ENCODE measurements at regions not wholly inside any gene's neighbourhood (a gene's known extent, or its start where the extent isn't known, plus 50 kb on each side); places are given as distances from the start of the nearest gene placed in this dataset.

DNA sequence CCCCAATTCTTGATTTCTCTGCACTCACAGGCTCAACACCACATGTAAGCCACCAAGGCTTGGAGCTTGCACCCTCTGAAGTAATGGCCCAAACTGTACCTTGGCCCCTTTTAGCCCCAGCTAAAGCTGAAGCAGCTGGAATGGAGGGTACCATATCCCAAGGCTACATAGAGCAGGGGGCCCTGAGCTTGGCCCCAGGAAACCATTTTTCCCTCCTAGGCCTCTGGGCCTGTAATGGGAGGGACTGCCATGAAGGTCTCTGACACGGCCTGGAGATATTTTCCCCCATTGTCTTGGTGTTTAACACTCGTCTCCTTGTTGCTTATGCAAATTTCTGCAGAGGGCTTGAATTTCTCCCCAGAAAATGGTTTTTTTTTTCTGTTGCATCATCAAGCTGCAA lies 69.7 kb downstream of the SKA1 start:
- Histone ChIP-seq H3K4me3 (no peak overlapping the region), H4K20me1 (ENCODE audit: insufficient read depth) (no peaks in the 10 kb centered on the region), H3K27ac (no peak overlapping the region), H3F3A (ENCODE audit: insufficient read depth) (no peaks in the 10 kb centered on the region), H2AFZ (no peak overlapping the region), H3K4me1 (ENCODE audit: insufficient read depth) (no peaks in the 10 kb centered on the region), H3K27me3 (replicated peaks; ENCODE audit: insufficient read depth) (no peaks in the 10 kb centered on the region), H3K36me3 (ENCODE audit: low read depth) (no peaks in the 10 kb centered on the region), H3K9ac (no peak overlapping the region), H3K4me2 (ENCODE audit: unreplicated experiment) (no peak overlapping the region), H3K79me2 (ENCODE audit: insufficient read depth) (no peaks in the 10 kb centered on the region), H3K9me3 (ENCODE audit: low read depth) (no peaks in the 10 kb centered on the region), H3K9me2 (ENCODE audit: insufficient read depth) (no peaks in the 10 kb centered on the region)
- no peak for DNase-seq
- TF ChIP-seq EZH2 (IDR thresholded peaks at IDR 0.05; ENCODE audit: insufficient read depth, poor library complexity, severe bottlenecking) (no peak), EZH2phosphoT487 (IDR thresholded peaks at IDR 0.05; ENCODE audit: insufficient read depth, low read depth) (no peak)
- in situ Hi-C loops (cut with MboI) = no loop called here
- WGBS, 2 experiments (ENCODE audit: low coverage in 1 of 2, low lambda C conversion rate in 2 of 2, missing lambda C conversion rate in 2 of 2) = 14 to 19% methylated on average over 2 of the region's 2 CpGs

DNA sequence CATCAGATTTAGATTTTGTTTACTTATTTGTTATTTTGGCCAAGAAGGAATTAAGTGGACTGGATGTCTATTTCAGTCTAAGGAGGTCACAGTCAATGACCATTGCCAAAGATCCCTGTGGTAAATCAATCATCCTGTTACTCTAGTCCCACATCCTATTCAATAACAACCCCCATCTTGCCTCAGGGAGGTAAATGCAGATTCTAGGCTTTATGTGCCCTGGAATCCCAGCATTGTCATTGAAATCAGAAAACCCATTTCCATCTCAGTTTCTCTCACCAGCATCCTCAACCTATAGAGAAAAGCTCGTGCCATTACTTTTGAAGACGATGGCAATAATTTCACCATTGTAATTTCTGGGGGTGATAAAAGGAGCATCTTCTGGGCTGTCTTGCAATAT lies 71.8 kb downstream of the SKA1 start:
- TF ChIP-seq EZH2 (IDR thresholded peaks at IDR 0.05; ENCODE audit: insufficient read depth, poor library complexity, severe bottlenecking) (no peak), EZH2phosphoT487 (IDR thresholded peaks at IDR 0.05; ENCODE audit: insufficient read depth, low read depth) (no peak)
- Histone ChIP-seq H3K4me1 (ENCODE audit: insufficient read depth) (no peaks in the 10 kb centered on the region), H2AFZ (no peak overlapping the region), H3K27ac (no peak overlapping the region), H3K4me2 (ENCODE audit: unreplicated experiment) (no peak overlapping the region), H3K36me3 (ENCODE audit: low read depth) (no peaks in the 10 kb centered on the region), H3K9me3 (ENCODE audit: low read depth) (no peaks in the 10 kb centered on the region), H3K9me2 (ENCODE audit: insufficient read depth) (no peaks in the 10 kb centered on the region), H3K9ac (no peak overlapping the region), H3K4me3 (no peak overlapping the region), H4K20me1 (ENCODE audit: insufficient read depth) (no peaks in the 10 kb centered on the region), H3F3A (ENCODE audit: insufficient read depth) (no peaks in the 10 kb centered on the region), H3K79me2 (ENCODE audit: insufficient read depth) (no peaks in the 10 kb centered on the region), H3K27me3 (replicated peaks; ENCODE audit: insufficient read depth) (no peaks in the 10 kb centered on the region)
- no peak for DNase-seq
- WGBS, 2 experiments (ENCODE audit: low coverage in 1 of 2, low lambda C conversion rate in 2 of 2, missing lambda C conversion rate in 2 of 2) = 18 to 20% methylated on average over 2 of the region's 2 CpGs
- in situ Hi-C loops (cut with MboI) = no loop called here

GRCh38 chr18:50447102-50447741 lies 72.4 kb downstream of the SKA1 start:
- Histone ChIP-seq H3K9me2 (ENCODE audit: insufficient read depth) (no peaks in the 10 kb centered on the region), H3K27ac (no peak overlapping the region), H3K36me3 (ENCODE audit: low read depth) (no peaks in the 10 kb centered on the region), H3K9me3 (ENCODE audit: low read depth) (no peaks in the 10 kb centered on the region), H3K4me1 (ENCODE audit: insufficient read depth) (no peaks in the 10 kb centered on the region), H3F3A (ENCODE audit: insufficient read depth) (no peaks in the 10 kb centered on the region), H4K20me1 (ENCODE audit: insufficient read depth) (no peaks in the 10 kb centered on the region), H3K79me2 (ENCODE audit: insufficient read depth) (no peaks in the 10 kb centered on the region), H3K9ac (no peak overlapping the region), H3K4me3 (no peak overlapping the region), H2AFZ (no peak overlapping the region), H3K27me3 (replicated peaks; ENCODE audit: insufficient read depth) (no peaks in the 10 kb centered on the region), H3K4me2 (ENCODE audit: unreplicated experiment) (no peak overlapping the region)
- in situ Hi-C loops (cut with MboI) = no loop called here
- WGBS, 2 experiments (ENCODE audit: low coverage in 1 of 2, low lambda C conversion rate in 2 of 2, missing lambda C conversion rate in 2 of 2) = 20 to 22% methylated on average over 5 of the region's 5 CpGs
- DNase-seq = no peak
- no peak for TF ChIP-seq EZH2phosphoT487 (IDR thresholded peaks at IDR 0.05; ENCODE audit: insufficient read depth, low read depth)
- TF ChIP-seq EZH2 (IDR thresholded peaks at IDR 0.05; ENCODE audit: insufficient read depth, poor library complexity, severe bottlenecking) = no peak

DNA sequence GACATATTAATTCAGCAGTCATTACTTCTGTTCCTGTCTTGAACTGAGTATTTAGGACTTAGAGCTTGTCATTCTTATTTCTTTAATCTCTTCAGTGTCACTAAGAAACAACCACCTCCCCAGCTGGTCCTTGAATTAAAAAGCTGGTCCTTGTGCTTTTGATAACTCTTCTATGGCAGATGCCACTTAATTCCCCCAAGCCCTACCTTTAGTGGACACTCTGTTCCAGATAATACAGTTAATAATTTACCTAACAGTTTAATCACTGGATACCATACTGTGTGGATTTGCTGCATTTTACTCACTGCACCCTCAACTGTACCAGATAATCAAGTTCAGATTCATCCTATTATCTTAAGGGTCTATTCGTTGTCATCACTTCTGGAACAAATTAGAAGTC lies 73.1 kb downstream of the SKA1 start:
- WGBS, 2 experiments (ENCODE audit: low coverage in 1 of 2, low lambda C conversion rate in 2 of 2, missing lambda C conversion rate in 2 of 2) = 0 to 7% methylated on average over 1 of the region's 1 CpG
- Histone ChIP-seq H3K4me3 (no peak overlapping the region), H3K4me2 (ENCODE audit: unreplicated experiment) (no peak overlapping the region), H3K9me3 (ENCODE audit: low read depth) (no peaks in the 10 kb centered on the region), H2AFZ (no peak overlapping the region), H3K9ac (no peak overlapping the region), H3K4me1 (ENCODE audit: insufficient read depth) (no peaks in the 10 kb centered on the region), H3K27ac (no peak overlapping the region), H3F3A (ENCODE audit: insufficient read depth) (no peaks in the 10 kb centered on the region), H3K27me3 (replicated peaks; ENCODE audit: insufficient read depth) (no peaks in the 10 kb centered on the region), H4K20me1 (ENCODE audit: insufficient read depth) (no peaks in the 10 kb centered on the region), H3K9me2 (ENCODE audit: insufficient read depth) (no peaks in the 10 kb centered on the region), H3K79me2 (ENCODE audit: insufficient read depth) (no peaks in the 10 kb centered on the region), H3K36me3 (ENCODE audit: low read depth) (no peaks in the 10 kb centered on the region)
- in situ Hi-C loops (cut with MboI) = no loop called here
- no peak for DNase-seq
- no peak for TF ChIP-seq EZH2phosphoT487 (IDR thresholded peaks at IDR 0.05; ENCODE audit: insufficient read depth, low read depth)
- no peak for TF ChIP-seq EZH2 (IDR thresholded peaks at IDR 0.05; ENCODE audit: insufficient read depth, poor library complexity, severe bottlenecking)

Measured in GM23248 (cell line).